ENCODE measurements at regions not wholly inside any gene's neighbourhood (a gene's known extent, or its start where the extent isn't known, plus 50 kb on each side); places are given as distances from the start of the nearest gene placed in this dataset.

DNA sequence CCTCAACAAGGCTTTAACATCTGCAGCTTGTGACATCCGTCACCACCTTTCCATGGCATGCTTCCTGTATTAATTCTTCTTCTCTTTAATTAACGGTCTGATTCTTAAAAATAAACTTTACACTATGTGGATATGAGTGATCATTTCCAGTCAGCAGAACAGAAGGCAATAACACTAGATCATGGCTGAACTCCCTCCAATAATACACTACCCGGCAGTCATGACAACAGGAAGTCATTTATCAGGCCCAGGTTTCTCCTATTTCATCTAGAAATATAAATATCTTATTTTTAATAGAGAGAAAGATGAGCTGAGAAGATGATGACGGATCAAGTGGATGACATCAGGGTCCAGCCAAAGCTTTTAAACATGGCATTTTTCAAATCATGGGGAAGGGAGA lies 792.2 kb downstream of the SLC4A3 start:
- TF ChIP-seq EZH2 (conservative IDR thresholded peaks at IDR 0.05; ENCODE audit: low read depth, low read length) = no peak
- TF ChIP-seq ZNF720 (CRISPR knock-in tag; IDR thresholded peaks at IDR 0.05) = no peak
- TF ChIP-seq SP2 (CRISPR knock-in tag; IDR thresholded peaks at IDR 0.05) = no peak
- TF ChIP-seq ZNF33A (CRISPR knock-in tag; IDR thresholded peaks at IDR 0.05; ENCODE audit: borderline replicate concordance) = no peak
- TF ChIP-seq, protein P1, sequence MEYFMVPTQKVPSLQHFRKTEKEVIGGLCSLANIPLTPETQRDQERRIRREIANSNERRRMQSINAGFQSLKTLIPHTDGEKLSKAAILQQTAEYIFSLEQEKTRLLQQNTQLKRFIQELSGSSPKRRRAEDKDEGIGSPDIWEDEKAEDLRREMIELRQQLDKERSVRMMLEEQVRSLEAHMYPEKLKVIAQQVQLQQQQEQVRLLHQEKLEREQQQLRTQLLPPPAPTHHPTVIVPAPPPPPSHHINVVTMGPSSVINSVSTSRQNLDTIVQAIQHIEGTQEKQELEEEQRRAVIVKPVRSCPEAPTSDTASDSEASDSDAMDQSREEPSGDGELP (IDR thresholded peaks at IDR 0.05; ENCODE audit: borderline replicate concordance, low read depth) = no peak
- TF ChIP-seq TCF7 (IDR thresholded peaks at IDR 0.05; ENCODE audit: low read depth) = no peak
- no peak for TF ChIP-seq NFYB (CRISPR knock-in tag; IDR thresholded peaks at IDR 0.05)
- TF ChIP-seq, protein P2, sequence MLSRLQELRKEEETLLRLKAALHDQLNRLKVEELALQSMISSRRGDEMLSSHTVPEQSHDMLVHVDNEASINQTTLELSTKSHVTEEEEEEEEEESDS (CRISPR knock-in tag; IDR thresholded peaks at IDR 0.05; ENCODE audit: borderline replicate concordance) = no peak
- TF ChIP-seq SMYD3 (CRISPR knock-in tag; IDR thresholded peaks at IDR 0.05) = no peak
